ENCODE measurements at regions not wholly inside any gene's neighbourhood (a gene's known extent, or its start where the extent isn't known, plus 50 kb on each side); places are given as distances from the start of the nearest gene placed in this dataset.

GRCh38 chr11:134669796-134670195 lies 257.8 kb upstream of the B3GAT1 start:
- Histone ChIP-seq H3K9me3 (ENCODE audit: low read depth, low read length) (peaks cover 2% of the 10 kb centered on the region), H2AFZ (ENCODE audit: low read length) (no peak overlapping the region), H4K20me1 (ENCODE audit: insufficient read depth, low read length) (no peaks in the 10 kb centered on the region), H3K27me3 (ENCODE audit: insufficient read depth, low read length) (no peaks in the 10 kb centered on the region), H3K4me2 (ENCODE audit: insufficient read depth, low read length) (no peak overlapping the region), H3K4me1 (ENCODE audit: insufficient read depth, low read length) (no peaks in the 10 kb centered on the region), H3K4me3 (ENCODE audit: insufficient read depth, low read length) (no peak overlapping the region), H3K79me2 (ENCODE audit: insufficient read depth, low read length) (no peaks in the 10 kb centered on the region), H3K36me3 (ENCODE audit: insufficient read depth, low read length) (no peaks in the 10 kb centered on the region), H3K27ac (ENCODE audit: low read depth, low read length) (no peak overlapping the region)
- TF ChIP-seq CTCF (IDR thresholded peaks at IDR 0.05; ENCODE audit: extremely low read depth, low read depth, low read length), result no peak
- DNase-seq (ENCODE audit: insufficient read length, low spot score, missing footprints), result peak; percentile 39

- no peak overlapping the region for H3K27ac ChIP-seq (ENCODE audit: low read depth, low read length)
- no peak overlapping the region for H3K4me2 ChIP-seq (ENCODE audit: insufficient read depth, low read length)
- H3K27me3 ChIP-seq (ENCODE audit: insufficient read depth, low read length), result no peaks in the 10 kb centered on the region
- no peak for TF ChIP-seq CTCF (IDR thresholded peaks at IDR 0.05; ENCODE audit: extremely low read depth, low read depth, low read length)
- no peaks in the 10 kb centered on the region for H3K36me3 ChIP-seq (ENCODE audit: insufficient read depth, low read length)
- no peaks in the 10 kb centered on the region for H4K20me1 ChIP-seq (ENCODE audit: insufficient read depth, low read length)
- no peak for DNase-seq (ENCODE audit: insufficient read length, low spot score, missing footprints)
- no peak overlapping the region for H2AFZ ChIP-seq (ENCODE audit: low read length)
- H3K79me2 ChIP-seq (ENCODE audit: insufficient read depth, low read length), result no peaks in the 10 kb centered on the region
- H3K4me1 ChIP-seq (ENCODE audit: insufficient read depth, low read length), result no peaks in the 10 kb centered on the region
- H3K9me3 ChIP-seq (ENCODE audit: low read depth, low read length), result peaks cover 2% of the 10 kb centered on the region
- H3K4me3 ChIP-seq (ENCODE audit: insufficient read depth, low read length), result no peak overlapping the region
Observed at GRCh38 chr11:134668796-134669195, 256.8 kb upstream of the B3GAT1 start.

GRCh38 chr11:134668076-134668475 lies 256.0 kb upstream of the B3GAT1 start:
- Histone ChIP-seq H3K4me1 (ENCODE audit: insufficient read depth, low read length) (no peaks in the 10 kb centered on the region), H3K4me2 (ENCODE audit: insufficient read depth, low read length) (no peak overlapping the region), H3K27me3 (ENCODE audit: insufficient read depth, low read length) (no peaks in the 10 kb centered on the region), H4K20me1 (ENCODE audit: insufficient read depth, low read length) (no peaks in the 10 kb centered on the region), H3K9me3 (ENCODE audit: low read depth, low read length) (peaks cover 2% of the 10 kb centered on the region), H3K36me3 (ENCODE audit: insufficient read depth, low read length) (no peaks in the 10 kb centered on the region), H3K4me3 (ENCODE audit: insufficient read depth, low read length) (no peak overlapping the region), H3K79me2 (ENCODE audit: insufficient read depth, low read length) (no peaks in the 10 kb centered on the region), H2AFZ (ENCODE audit: low read length) (no peak overlapping the region), H3K27ac (ENCODE audit: low read depth, low read length) (no peak overlapping the region)
- DNase-seq (ENCODE audit: insufficient read length, low spot score, missing footprints), result no peak
- TF ChIP-seq CTCF (IDR thresholded peaks at IDR 0.05; ENCODE audit: extremely low read depth, low read depth, low read length), result no peak

GRCh38 chr11:134667505-134667904 lies 255.5 kb upstream of the B3GAT1 start:
- H3K27ac ChIP-seq (ENCODE audit: low read depth, low read length), result no peak overlapping the region
- H3K79me2 ChIP-seq (ENCODE audit: insufficient read depth, low read length), result no peaks in the 10 kb centered on the region
- no peaks in the 10 kb centered on the region for H3K27me3 ChIP-seq (ENCODE audit: insufficient read depth, low read length)
- H3K4me2 ChIP-seq (ENCODE audit: insufficient read depth, low read length), result no peak overlapping the region
- no peak for TF ChIP-seq CTCF (IDR thresholded peaks at IDR 0.05; ENCODE audit: extremely low read depth, low read depth, low read length)
- no peaks in the 10 kb centered on the region for H4K20me1 ChIP-seq (ENCODE audit: insufficient read depth, low read length)
- H3K4me1 ChIP-seq (ENCODE audit: insufficient read depth, low read length), result no peaks in the 10 kb centered on the region
- DNase-seq (ENCODE audit: insufficient read length, low spot score, missing footprints), result no peak
- H2AFZ ChIP-seq (ENCODE audit: low read length), result no peak overlapping the region
- peaks cover 2% of the 10 kb centered on the region for H3K9me3 ChIP-seq (ENCODE audit: low read depth, low read length)
- H3K36me3 ChIP-seq (ENCODE audit: insufficient read depth, low read length), result no peaks in the 10 kb centered on the region
- no peak overlapping the region for H3K4me3 ChIP-seq (ENCODE audit: insufficient read depth, low read length)

All from osteoblast (primary cell).